GM21619 (cell line): ENCODE measurements at regions not wholly inside any gene's neighbourhood (a gene's known extent, or its start where the extent isn't known, plus 50 kb on each side); places are given as distances from the start of the nearest gene placed in this dataset.

ENCODE experiments used
- ATAC-seq: cut with Tn5 transposase; IDR thresholded peaks from one replicate; pipeline ENCODE4 v1.9.1; 2021; ENCODE audit not compliant: unreplicated experiment

DNA sequence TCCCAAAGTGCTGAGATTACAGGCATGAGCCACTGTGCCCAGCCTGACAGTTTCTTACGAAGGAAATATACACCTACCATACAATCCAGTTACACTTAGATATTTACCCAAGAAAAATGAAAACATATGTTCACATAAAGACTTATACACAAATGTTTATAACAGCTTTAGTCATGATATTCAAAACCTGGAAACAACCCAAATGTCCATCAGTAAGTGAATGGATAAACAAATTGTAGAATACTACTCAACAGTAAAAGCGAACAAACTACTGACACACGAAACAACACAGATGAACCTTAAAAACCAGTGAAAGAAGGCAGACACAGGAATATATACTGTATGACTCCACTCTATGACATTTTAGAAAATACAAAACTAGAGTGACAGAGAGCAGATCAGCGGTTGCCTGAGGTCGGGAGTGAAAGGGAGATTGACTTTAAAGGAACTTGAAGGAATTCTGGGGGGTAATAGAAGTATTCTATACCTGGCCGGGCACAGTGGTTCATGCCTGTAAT lies 83.6 kb downstream of the SPRING1 start:
- no peak for ATAC-seq

DNA sequence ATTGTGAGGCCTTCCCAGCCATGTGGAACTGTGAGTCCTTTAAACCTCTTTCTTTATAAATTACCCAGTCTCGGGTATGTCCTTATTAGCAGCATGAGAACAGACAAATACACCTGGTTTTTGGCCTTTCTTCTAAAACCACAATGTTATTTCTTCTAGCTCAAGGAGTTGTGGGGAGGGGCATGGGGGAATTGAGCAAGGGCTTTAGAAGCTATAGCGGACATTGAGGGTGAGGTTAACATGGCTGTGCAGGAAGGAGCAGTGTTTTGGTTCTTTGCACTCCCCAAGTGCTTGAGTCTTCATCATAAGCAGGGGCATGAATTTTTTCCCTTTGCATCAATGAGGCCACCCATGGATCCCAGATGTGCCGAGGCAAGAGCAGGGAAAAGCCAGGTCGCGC lies 86.8 kb downstream of the SPRING1 start:
- ATAC-seq = no peak

DNA sequence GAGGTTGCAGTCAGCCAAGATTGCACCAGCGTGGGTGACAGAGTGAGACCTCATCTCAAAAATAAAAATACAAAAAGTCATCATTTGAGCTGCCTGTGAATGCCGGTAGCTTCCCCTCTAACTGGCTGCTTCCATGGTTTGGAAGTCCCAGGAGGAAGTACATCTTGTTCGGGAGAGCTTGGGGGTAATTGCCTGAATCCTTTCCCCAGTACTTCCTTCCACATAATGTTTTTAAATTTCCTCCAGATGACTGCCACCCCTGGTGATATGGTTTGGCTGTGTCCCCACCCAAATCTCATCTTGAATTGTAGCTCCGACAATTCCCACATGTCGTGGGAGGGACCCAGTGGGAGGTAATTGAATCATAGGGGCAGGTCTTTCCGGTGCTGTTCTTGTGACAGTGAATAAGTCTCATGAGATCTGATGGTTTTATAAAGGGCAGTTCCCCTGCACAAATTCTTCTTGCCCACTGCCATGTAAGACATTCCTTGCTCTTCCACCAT lies 87.2 kb downstream of the SPRING1 start:
- no peak for ATAC-seq

DNA sequence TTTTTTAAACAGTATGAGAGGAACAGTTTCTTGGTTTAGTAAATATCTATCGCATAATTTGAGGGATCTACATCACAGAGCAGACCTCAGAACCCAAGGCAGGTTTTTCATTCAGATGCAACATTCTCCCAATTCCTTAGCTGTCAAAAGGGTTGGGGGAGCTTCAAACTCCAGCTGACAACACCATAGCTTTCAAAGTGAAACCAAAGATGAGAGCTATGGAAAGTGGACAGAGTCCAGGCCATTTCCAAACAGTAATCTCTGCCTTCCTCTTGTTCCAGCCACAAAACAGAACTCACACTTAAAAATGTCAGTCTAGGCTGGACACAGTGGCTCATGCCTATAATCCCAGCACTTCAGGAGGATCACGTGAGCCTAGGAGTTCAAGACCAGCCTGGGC lies 87.8 kb downstream of the SPRING1 start:
- ATAC-seq = no peak

DNA sequence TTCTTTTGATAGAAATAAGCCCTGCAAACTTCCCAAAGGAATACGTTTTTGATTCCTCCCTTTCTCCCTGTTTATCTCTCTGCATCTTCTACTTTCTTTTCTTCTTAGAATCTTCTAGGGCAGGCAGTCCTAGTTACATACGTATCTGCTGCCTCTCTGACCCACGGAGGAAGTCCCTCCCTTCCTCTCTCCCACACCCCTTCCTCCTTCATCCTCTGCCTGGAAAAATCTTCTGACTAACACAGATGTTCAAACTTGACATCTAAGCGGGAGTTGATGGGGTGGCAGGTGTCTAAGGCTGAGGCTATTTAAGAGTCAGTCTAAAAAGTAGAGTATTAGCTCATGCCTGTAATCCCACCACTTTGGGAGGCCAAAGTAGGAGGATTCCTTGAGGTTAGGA lies 88.6 kb downstream of the MAP1LC3B2 start:
- ATAC-seq = no peak

DNA sequence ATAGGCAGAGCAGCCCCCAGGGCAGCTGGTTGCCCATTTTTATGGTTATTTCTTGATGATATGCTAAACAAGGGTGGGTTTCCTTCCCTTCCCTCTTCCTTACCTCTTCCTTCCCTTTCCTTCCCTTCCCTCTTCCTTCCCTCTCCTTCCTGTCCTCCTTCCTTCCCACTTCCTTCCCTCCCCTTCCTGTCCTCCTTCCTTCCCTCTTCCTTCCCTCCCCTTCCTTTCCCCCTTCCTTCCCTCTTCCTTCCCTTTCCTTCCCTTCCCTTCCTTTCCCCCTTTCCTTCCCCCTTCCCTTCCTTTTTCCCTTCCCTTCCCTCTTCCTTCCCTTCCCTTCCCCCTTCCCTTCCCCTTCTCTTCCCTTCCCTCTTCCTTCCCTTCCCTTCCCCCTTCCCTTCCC lies 87.7 kb downstream of the MAP1LC3B2 start:
- no peak for ATAC-seq

DNA sequence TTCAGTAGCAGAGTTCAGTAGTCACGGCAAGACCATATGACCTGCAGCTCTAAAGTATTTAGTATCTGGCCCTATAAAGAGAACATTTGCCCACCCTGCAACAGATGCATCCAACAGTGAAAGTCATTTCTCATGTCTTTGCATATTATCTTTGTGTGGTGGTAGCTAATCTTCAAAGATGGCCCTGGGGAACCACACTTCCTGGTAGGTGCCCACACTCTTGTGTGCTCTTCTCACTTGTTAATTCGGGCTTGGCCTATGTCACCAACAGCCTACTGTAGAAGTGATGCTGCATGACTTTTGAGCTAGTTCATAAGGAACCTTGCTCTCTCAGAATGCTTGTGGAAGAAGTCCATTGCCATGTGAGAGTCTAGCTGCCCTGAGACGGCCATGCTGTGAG lies 85.6 kb downstream of the MAP1LC3B2 start:
- ATAC-seq = no peak

DNA sequence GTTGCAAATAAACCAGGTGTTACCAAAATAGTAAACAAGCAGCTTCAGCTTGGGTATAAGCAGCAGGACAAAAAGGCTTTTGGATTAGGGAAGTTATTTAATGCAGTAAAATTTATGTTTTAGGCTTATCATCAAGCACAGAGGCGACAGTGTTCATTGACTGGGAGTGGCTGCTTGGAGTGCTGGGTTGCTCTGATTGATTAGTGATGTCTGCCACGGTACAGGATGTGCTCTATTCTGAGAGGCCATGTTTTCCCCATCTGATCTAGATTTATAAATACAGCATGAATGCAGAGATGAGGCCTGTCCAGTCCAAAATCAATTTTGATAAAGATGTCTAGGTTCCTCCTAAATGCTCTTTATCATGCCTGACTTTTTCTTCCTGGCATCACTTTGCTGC lies 83.5 kb downstream of the MAP1LC3B2 start:
- no peak for ATAC-seq

DNA sequence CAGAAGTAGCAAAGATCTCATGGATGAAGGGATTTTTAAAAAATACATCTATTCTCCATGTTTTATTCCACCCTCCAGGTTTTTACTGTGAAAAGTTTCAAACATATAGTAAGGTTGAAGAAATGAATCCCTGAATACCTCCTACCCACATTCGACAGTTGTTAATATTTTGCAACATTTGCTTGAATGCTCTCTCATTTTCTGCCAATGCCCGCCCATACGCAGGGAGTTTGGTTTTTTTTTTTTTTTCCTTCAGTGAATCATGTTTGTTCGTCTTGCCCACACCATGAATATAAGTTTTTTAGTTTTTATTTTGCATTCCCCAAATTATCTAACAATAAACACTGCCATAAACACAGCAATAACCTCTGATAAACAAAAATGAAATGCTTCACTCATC lies 82.9 kb downstream of the MAP1LC3B2 start:
- ATAC-seq = no peak

DNA sequence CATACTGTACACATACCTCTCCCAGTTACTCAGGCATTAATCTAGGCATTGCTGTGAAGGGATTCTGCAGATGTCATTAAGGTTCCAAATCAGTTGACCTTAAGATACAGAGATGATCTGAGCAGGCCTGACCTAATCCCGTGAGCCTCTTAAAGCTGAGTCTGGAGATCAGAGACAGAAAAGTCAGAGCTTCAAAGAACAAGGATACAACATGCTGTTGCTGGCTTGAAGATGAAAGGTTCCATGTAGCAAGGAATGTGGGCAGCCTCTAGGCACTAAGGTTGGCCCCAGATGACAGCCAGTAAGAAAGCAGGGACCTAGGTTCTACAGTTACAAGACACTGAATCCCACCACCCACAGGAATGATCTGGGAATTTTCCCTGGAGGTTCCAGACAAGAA lies 81.1 kb downstream of the MAP1LC3B2 start:
- ATAC-seq = no peak

DNA sequence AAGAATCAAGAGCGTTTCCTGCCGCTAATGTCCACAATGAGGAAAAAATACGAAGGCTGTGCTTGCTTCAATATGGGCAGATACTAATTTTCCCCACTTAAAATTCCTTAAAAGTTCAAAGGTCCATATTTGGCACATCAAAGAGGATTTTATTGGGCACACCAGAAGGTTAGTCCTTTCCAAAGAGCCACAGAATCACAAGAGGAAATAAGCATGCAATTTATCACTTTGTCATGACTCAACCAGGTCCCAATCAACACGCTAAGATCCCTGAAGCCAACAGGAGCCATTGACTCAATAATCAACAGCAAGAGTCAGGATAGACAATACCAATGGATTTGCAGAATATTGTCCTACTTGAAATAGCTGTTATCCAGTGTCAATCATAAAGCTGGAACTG lies 80.6 kb downstream of the MAP1LC3B2 start:
- ATAC-seq = no peak

DNA sequence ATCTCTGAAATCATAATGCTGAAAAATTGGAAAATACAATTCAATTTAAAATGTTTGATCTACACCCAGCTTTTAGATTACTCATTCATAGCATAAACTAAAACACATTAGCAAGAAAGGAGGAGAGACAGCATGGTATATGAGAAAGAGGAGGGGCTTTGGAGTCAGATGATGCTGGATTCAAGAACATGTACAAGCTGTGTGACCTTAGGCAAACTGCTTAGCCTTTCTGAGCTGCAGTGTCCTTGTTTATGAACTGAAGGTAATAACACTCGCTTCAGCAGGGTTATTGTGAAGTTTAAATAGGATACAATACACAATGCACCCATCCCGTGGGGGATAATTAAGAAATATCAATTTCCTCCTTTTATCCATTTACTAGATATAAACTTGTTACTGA lies 79.2 kb downstream of the MAP1LC3B2 start:
- ATAC-seq = no peak

DNA sequence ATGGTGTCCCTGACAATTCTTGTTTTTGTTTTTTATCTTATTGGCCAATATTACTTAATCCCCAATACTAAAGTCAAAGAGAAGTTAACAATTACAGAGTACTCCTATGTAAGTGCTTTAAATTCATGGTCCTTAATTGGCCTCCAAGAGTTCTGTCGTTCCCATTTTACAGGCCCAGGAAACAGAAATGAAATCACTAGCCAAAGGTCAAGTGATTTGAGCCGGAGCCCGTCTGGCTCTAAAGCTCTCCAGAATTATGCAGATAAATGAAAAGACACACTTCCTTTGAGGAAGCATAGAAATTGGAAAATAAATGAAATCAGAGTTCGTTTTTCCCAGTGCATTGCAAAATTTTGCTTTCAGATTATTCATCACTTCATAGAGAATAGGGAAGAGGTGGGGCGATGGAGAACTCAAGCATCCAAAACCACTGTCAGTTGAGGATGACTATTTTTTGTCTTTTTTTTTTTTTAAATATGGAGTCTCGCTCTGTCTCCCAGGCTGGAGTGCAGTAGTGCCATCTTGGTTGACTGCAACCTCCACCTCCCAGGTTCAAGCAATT lies 78.5 kb downstream of the MAP1LC3B2 start:
- no peak for ATAC-seq

DNA sequence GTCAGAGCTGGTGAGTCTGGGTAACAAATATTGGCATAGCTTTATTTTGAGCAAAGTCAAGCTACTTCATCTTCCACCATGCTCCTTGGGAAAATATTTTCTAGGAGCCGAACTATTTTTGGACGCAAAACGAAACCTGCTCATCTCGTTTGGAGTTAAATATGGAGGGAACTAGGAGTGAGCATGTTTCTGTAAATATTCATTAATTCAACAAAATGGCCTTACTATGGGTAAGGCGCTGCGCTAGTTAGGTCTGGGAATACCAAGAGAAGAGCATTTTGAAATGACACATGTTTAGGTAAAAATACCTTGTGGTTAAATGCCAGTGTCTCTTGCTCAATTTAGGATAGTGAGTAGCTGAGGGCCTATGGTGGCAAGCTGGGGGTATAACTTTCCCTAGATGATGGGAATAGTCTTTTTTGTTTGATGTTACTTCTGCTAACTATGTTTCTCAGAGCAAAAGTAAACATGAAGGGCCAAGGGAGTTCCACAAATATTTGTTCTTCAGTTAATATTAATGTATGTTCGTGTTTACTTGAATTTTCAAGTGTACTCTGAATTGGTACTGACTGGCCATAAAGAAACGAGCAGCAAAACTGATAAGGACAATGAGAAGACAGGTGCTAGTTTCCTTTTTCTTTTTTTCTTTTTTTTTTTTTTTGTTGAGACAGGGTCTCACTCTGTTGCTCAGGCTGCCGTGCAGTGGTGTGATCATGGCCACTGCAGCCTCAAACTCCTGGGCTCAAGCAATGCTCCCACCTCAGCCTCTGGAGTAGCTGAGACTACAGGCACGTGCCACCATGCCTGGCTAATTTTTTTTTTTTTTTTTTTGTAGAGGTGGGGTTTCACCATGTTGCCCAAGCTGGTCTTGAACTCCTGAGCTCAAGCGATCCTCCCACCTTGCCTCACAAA lies 77.7 kb downstream of the MAP1LC3B2 start:
- ATAC-seq = no peak

DNA sequence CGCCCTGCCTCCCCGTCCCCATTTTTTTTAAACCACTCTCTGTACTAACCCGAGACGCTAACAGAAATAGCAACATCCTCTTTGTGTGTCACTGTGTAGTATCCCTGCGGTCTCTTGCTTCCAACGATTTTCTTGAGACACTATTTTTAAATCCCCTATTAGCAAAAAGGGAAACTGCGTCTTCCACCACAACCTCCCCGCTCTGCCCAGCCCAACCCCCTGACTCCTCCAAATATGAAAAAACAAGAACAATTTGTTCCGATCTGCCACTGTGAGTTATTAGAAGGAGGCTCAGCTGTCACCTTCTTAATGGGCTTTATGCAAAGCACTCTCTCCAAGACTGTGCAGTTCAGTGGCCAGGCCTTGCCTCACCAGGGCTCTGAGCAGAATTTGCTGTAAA lies 76.3 kb downstream of the MAP1LC3B2 start:
- no peak for ATAC-seq

DNA sequence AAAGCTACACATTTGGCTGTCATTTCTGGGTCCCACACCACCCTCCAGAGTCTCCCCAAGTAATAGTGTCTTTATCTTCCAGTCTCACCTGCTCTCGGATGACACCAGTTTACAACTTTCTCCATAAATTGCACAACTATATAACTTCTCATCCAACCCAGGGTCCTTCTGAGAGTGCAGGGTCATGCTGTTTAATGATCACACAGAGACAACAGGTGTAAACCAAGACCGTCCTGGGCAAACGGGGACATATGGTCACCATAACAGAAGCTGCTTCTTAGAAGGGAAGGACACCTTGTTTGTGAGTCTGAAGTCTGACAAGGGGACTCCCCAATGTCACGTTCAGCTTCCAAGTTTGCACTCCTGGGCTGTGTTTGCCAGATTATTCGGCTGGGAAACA lies 74.3 kb downstream of the MAP1LC3B2 start:
- ATAC-seq = no peak

DNA sequence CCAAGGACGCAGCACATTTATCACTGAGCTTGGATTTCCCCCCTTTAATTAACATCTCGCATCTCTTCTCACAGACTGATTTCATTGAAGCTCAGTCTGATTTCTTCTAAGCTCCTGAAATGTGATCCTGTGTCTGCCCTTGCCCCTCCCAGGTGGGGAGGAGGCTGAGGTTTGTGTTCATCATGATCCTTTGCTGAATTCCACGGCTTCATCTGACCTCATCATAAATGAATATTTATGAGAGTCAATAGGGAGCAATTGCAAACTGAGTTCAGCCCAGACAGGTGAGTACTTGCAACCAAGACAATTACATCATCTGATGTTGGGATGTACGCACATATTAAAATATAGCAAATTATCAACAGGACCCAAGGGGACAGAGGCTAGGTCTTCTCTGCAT lies 72.4 kb downstream of the MAP1LC3B2 start:
- ATAC-seq = no peak

DNA sequence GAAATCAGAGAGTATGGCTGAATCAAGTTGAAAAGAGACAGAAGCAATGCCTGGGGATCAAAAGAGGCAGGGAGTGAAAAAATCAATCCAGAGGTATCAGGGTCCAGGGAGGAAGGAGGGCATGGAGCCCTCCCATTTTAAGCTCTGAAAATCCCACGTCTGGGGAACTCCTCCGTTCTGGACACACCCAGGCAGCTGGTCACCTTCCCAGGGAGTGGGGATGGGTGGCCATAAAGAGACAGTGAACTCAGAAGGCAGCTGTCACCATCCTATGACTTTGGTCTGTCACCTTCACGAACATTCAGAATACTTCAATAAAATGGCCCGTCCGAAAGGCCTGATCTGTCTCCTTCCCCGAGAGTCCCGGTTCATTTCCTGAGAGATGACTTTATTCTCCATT lies 71.6 kb downstream of the MAP1LC3B2 start:
- no peak for ATAC-seq

DNA sequence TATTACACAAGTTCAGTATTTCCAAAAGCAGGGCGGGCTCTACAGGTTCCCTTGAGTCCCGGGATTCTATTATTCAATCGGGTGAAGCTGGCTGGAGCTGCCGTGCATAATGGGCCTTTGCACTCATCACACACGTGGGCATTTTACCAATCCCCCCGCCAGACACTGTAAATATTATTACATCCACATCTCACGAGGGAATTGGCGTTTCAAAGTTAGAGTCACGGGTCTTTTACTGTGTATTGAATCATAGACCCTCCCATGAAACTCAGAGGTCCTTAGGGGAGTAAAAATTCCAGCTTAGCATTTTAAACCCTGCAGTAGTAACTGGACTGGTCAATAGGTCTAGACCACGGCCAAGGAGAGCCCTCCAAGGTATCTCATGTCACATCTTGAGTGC lies 70.3 kb downstream of the MAP1LC3B2 start:
- no peak for ATAC-seq

DNA sequence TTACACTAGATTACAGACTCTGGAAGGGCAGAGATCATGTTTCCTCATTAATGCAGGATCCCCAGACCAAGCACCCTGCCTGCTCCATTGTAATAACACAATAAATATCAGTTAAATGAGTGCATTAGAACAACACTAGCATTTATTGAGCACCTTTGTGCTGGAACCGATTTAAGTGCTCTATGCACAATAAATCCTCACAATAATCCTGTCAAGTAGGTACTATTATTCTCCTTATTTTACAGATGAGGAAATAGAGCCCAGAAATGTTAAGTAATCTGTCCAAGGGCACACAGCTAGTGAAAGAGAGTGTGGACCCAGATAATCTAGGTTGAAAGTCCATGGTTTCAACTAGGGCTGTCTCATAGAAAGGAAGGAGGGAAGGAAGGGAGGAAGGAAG lies 69.8 kb downstream of the MAP1LC3B2 start:
- ATAC-seq = no peak

DNA sequence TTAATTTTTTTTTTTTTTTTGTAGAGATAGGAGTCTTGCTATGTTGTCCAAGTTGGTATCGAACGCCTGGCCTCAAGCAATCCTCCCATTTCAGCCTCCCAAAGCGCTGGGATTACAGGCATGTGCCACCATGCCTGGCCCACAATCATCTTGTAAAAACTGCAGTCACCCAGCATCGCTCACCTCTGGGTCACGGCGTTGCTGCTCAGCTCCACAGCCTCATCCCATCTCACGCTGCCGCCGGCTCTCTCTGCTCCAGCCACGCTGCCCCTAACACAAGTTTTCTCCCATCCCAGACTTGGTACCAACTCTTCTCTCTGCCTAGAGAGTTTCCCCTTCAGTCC lies 69.2 kb downstream of the MAP1LC3B2 start:
- no peak for ATAC-seq
